NCI-H2196 (cell line): ENCODE measurements at regions not wholly inside any gene's neighbourhood (a gene's known extent, or its start where the extent isn't known, plus 50 kb on each side); places are given as distances from the start of the nearest gene placed in this dataset.
"Not testable (repeated sequence)": the region's sequence is repeated elsewhere in the genome, so short reads cannot be mapped to it uniquely, and the experiment has no call there.

Experiments
- DNase-seq: peaks from one replicate; lab custom pipeline; 2025; ENCODE audit not compliant: unreplicated experiment; lab: John Stamatoyannopoulos, UW

GRCh38 chr10:81724431-81724830 is 150.6 kb upstream of the NRG3 start:
- DNase-seq: no peak

GRCh38 chr10:81725851-81726250 is 149.1 kb upstream of the NRG3 start:
- no peak for DNase-seq

GRCh38 chr10:81728692-81729091 is 146.3 kb upstream of the NRG3 start:
- DNase-seq: no peak

- DNase-seq: no peak
Observed at GRCh38 chr10:81730891-81731290, 144.1 kb upstream of the NRG3 start.

- no peak for DNase-seq
Observed at GRCh38 chr10:81733542-81733941, 141.5 kb upstream of the NRG3 start.

GRCh38 chr10:81735167-81735566 is 139.8 kb upstream of the NRG3 start:
- not testable (repeated sequence) for DNase-seq

- no peak for DNase-seq
Observed at GRCh38 chr10:81759111-81759510, 115.9 kb upstream of the NRG3 start.

- DNase-seq: no peak
Observed at GRCh38 chr10:81784111-81784597, 90.8 kb upstream of the NRG3 start.

- no peak for DNase-seq
Observed at GRCh38 chr10:81792729-81793128, 82.3 kb upstream of the NRG3 start.

- no peak for DNase-seq
Observed at GRCh38 chr10:81806842-81807241, 68.2 kb upstream of the NRG3 start.

GRCh38 chr10:81814842-81815241 is 60.2 kb upstream of the NRG3 start:
- DNase-seq: no peak

GRCh38 chr10:81817596-81818170 is 57.3 kb upstream of the NRG3 start:
- no peak for DNase-seq

- DNase-seq: no peak
Observed at GRCh38 chr10:81820418-81820817, 54.6 kb upstream of the NRG3 start.
